Natural killer cell treated with Interleukin-12 subunit alpha and Interleukin-12 subunit beta and Interleukin-15 and Interleukin-18, amount 100 ng/mL, for 72 hours (primary cell): ENCODE measurements at regions not wholly inside any gene's neighbourhood (a gene's known extent, or its start where the extent isn't known, plus 50 kb on each side); places are given as distances from the start of the nearest gene placed in this dataset.

Experiments used
- ATAC-seq, 2 donors: fragments of 150-1000 bp; cut with Tn5 transposase in 1 of 2; sonication (Bioruptor Pico), chemical (Tn5 transposase) in 1 of 2; 2 replicates each; pipeline ENCODE4 v1.10.0; 2021
- DNase-seq: peaks from one replicate; pipeline ENCODE4 v3.0.0; 2022; ENCODE audit warnings: low spot score
- H3K27ac Mint-ChIP-seq, 2 donors: 1 replicate in 1 of 2; 2 replicates in 1 of 2; pipeline ENCODE4 v1.8.0; 2022; ENCODE audit warnings: mixed read lengths in 2 of 2, mild to moderate bottlenecking in 1 of 2, moderate library complexity in 1 of 2
- H3K27me3 Mint-ChIP-seq, 2 donors: 1 replicate in 1 of 2; 2 replicates in 1 of 2; pipeline ENCODE4 v1.8.0; 2022; ENCODE audit warnings: mixed read lengths in 2 of 2
- H3K36me3 Mint-ChIP-seq: one replicate; pipeline ENCODE4 v1.8.0; 2022; ENCODE audit warnings: mixed read lengths
- H3K4me1 Mint-ChIP-seq, 2 donors: 1 replicate in 1 of 2; 2 replicates in 1 of 2; pipeline ENCODE4 v1.8.0; 2022; ENCODE audit warnings: low read depth in 2 of 2, mixed read lengths in 2 of 2, mild to moderate bottlenecking in 1 of 2
- H3K4me3 Mint-ChIP-seq: one replicate; pipeline ENCODE4 v1.8.0; 2022; ENCODE audit warnings: mixed read lengths
- H3K9me3 Mint-ChIP-seq: 2 replicates; pipeline ENCODE4 v1.8.0; 2022; ENCODE audit warnings: mixed read lengths

GRCh38 chr6:141321493-141322347 lies 811.0 kb upstream of the GJE1 start:
- Mint-ChIP-seq H3K4me1 (peaks cover 0 to 3% of the 10 kb centered on the region in 2 donors), H3K9me3 (no peaks in the 10 kb centered on the region), H3K27ac (no peak overlapping the region), H3K36me3 (no peaks in the 10 kb centered on the region), H3K27me3 (peaks cover 5 to 9% of the 10 kb centered on the region in 2 donors), H3K4me3 (no peak overlapping the region)
- no peak for DNase-seq
- ATAC-seq, result no peak

- Mint-ChIP-seq H3K4me1 (no peaks in the 10 kb centered on the region), H3K9me3 (no peaks in the 10 kb centered on the region), H3K4me3 (no peak overlapping the region), H3K36me3 (no peaks in the 10 kb centered on the region), H3K27me3 (peaks cover 0 to 9% of the 10 kb centered on the region in 2 donors), H3K27ac (no peak overlapping the region)
- ATAC-seq (no peak), DNase-seq (no peak)
Measured at GRCh38 chr6:141316236-141316635, 816.5 kb upstream of the GJE1 start.

GRCh38 chr6:141313986-141314385 lies 818.7 kb upstream of the GJE1 start:
- no peak overlapping the region for H3K27ac Mint-ChIP-seq
- no peak for ATAC-seq
- H3K4me1 Mint-ChIP-seq, result no peaks in the 10 kb centered on the region
- H3K36me3 Mint-ChIP-seq, result no peaks in the 10 kb centered on the region
- no peak overlapping the region for H3K4me3 Mint-ChIP-seq
- H3K27me3 Mint-ChIP-seq, result peaks cover 0 to 9% of the 10 kb centered on the region in 2 donors
- no peak for DNase-seq
- H3K9me3 Mint-ChIP-seq, result no peaks in the 10 kb centered on the region

GRCh38 chr6:141309295-141309694 lies 823.4 kb upstream of the GJE1 start:
- no peak overlapping the region for H3K27ac Mint-ChIP-seq

GRCh38 chr6:141307309-141307998 lies 825.3 kb upstream of the GJE1 start:
- H3K9me3 Mint-ChIP-seq, result peaks cover 3% of the 10 kb centered on the region
- ATAC-seq (peak in 1 of 2 donors; percentile 53), DNase-seq (no peak)
- H3K4me1 Mint-ChIP-seq, result peaks cover 0 to 5% of the 10 kb centered on the region in 2 donors
- no peak overlapping the region for H3K27ac Mint-ChIP-seq
- no peak overlapping the region for H3K4me3 Mint-ChIP-seq
- H3K36me3 Mint-ChIP-seq, result no peaks in the 10 kb centered on the region
- no peaks in the 10 kb centered on the region for H3K27me3 Mint-ChIP-seq

More at GRCh38 chr6:141309295-141309694, 823.4 kb upstream of the GJE1 start:
- H3K9me3 Mint-ChIP-seq, result peaks cover 3% of the 10 kb centered on the region
- no peak overlapping the region for H3K4me3 Mint-ChIP-seq
- H3K4me1 Mint-ChIP-seq, result peaks cover 0 to 5% of the 10 kb centered on the region in 2 donors
- no peaks in the 10 kb centered on the region for H3K36me3 Mint-ChIP-seq
- ATAC-seq (no peak), DNase-seq (no peak)
- H3K27me3 Mint-ChIP-seq, result no peaks in the 10 kb centered on the region

GRCh38 chr6:141303907-141304306 lies 828.8 kb upstream of the GJE1 start:
- Mint-ChIP-seq H3K4me3 (no peak overlapping the region), H3K36me3 (no peaks in the 10 kb centered on the region), H3K27me3 (no peaks in the 10 kb centered on the region), H3K4me1 (peaks cover 0 to 5% of the 10 kb centered on the region in 2 donors), H3K9me3 (peaks cover 3% of the 10 kb centered on the region), H3K27ac (no peak overlapping the region)
- no peak for ATAC-seq
- DNase-seq, result no peak

GRCh38 chr6:141301779-141302178 lies 830.9 kb upstream of the GJE1 start:
- Mint-ChIP-seq H3K9me3 (no peaks in the 10 kb centered on the region), H3K4me1 (no peaks in the 10 kb centered on the region), H3K27ac (no peak overlapping the region), H3K4me3 (no peak overlapping the region), H3K27me3 (no peaks in the 10 kb centered on the region), H3K36me3 (no peaks in the 10 kb centered on the region)
- ATAC-seq, result no peak
- DNase-seq, result no peak

GRCh38 chr6:141290941-141291721 lies 841.6 kb upstream of the GJE1 start:
- no peaks in the 10 kb centered on the region for H3K4me1 Mint-ChIP-seq
- H3K9me3 Mint-ChIP-seq, result no peaks in the 10 kb centered on the region
- peaks cover 0 to 7% of the 10 kb centered on the region in 2 donors for H3K27me3 Mint-ChIP-seq
- no peak overlapping the region for H3K4me3 Mint-ChIP-seq
- no peak for ATAC-seq
- no peaks in the 10 kb centered on the region for H3K36me3 Mint-ChIP-seq
- H3K27ac Mint-ChIP-seq, result no peak overlapping the region
- DNase-seq, result no peak

GRCh38 chr6:141288947-141289346 lies 843.8 kb upstream of the GJE1 start:
- Mint-ChIP-seq H3K4me1 (no peaks in the 10 kb centered on the region), H3K27me3 (peaks cover 0 to 7% of the 10 kb centered on the region in 2 donors), H3K27ac (no peak overlapping the region), H3K9me3 (no peaks in the 10 kb centered on the region), H3K4me3 (no peak overlapping the region), H3K36me3 (no peaks in the 10 kb centered on the region)
- no peak for DNase-seq
- ATAC-seq, result peak in 1 of 2 donors; percentile 33

GRCh38 chr6:141282263-141282662 lies 850.5 kb upstream of the GJE1 start:
- Mint-ChIP-seq H3K36me3 (no peaks in the 10 kb centered on the region), H3K4me1 (no peaks in the 10 kb centered on the region), H3K27ac (no peak overlapping the region), H3K27me3 (peaks cover 0 to 7% of the 10 kb centered on the region in 2 donors), H3K4me3 (no peak overlapping the region), H3K9me3 (no peaks in the 10 kb centered on the region)
- no peak for DNase-seq
- ATAC-seq, result no peak

GRCh38 chr6:141269684-141270083 lies 863.0 kb upstream of the GJE1 start:
- H3K4me1 Mint-ChIP-seq, result no peaks in the 10 kb centered on the region
- DNase-seq (no peak), ATAC-seq (no peak)
- H3K9me3 Mint-ChIP-seq, result no peaks in the 10 kb centered on the region
- no peak overlapping the region for H3K27ac Mint-ChIP-seq
- no peaks in the 10 kb centered on the region for H3K36me3 Mint-ChIP-seq
- no peaks in the 10 kb centered on the region for H3K27me3 Mint-ChIP-seq
- H3K4me3 Mint-ChIP-seq, result no peak overlapping the region

- ATAC-seq (no peak), DNase-seq (peak; percentile 56)
- Mint-ChIP-seq H3K4me1 (no peaks in the 10 kb centered on the region), H3K27ac (no peak overlapping the region), H3K27me3 (no peaks in the 10 kb centered on the region), H3K4me3 (no peak overlapping the region), H3K9me3 (no peaks in the 10 kb centered on the region), H3K36me3 (no peaks in the 10 kb centered on the region)
Measured at GRCh38 chr6:141267420-141267819, 865.3 kb upstream of the GJE1 start.

- H3K27ac Mint-ChIP-seq, result no peak overlapping the region
- DNase-seq, result no peak
- no peaks in the 10 kb centered on the region for H3K36me3 Mint-ChIP-seq
- no peaks in the 10 kb centered on the region for H3K4me1 Mint-ChIP-seq
- H3K4me3 Mint-ChIP-seq, result no peak overlapping the region
- H3K27me3 Mint-ChIP-seq, result no peaks in the 10 kb centered on the region
- no peak for ATAC-seq
- no peaks in the 10 kb centered on the region for H3K9me3 Mint-ChIP-seq
Measured at GRCh38 chr6:141265756-141266623, 866.7 kb upstream of the GJE1 start.
